Activated B cell treated with CpG ODN at 0.5 μM for 24 hours (primary cell): ENCODE measurements at regions not wholly inside any gene's neighbourhood (a gene's known extent, or its start where the extent isn't known, plus 50 kb on each side); places are given as distances from the start of the nearest gene placed in this dataset.

Experiments used
- ATAC-seq: fragments of 200-7000 bp; cut with Tn5 transposase; one replicate; pipeline ENCODE4 v1.10.0; 2021; ENCODE audit warnings: low read depth, mild to moderate bottlenecking, moderate library complexity
- CTCF ChIA-PET: fragments of 350-600 bp; sonication (Branson Sonifier 250); formaldehyde crosslinking; loops from one replicate; lab custom pipeline; 2021; ENCODE audit warnings: antibody characterized with exemption; lab: Charles Lee
- POLR2A ChIA-PET: fragments of 350-600 bp; sonication (Branson Sonifier 250); formaldehyde crosslinking; loops from one replicate; lab custom pipeline; 2021; ENCODE audit warnings: antibody characterized with exemption; lab: Charles Lee
- DNase-seq: peaks from one replicate; pipeline ENCODE4 v3.0.0; 2022
- H3K27ac Mint-ChIP-seq: one replicate; pipeline ENCODE4 v1.8.0; 2020; ENCODE audit warnings: mixed read lengths
- H3K27me3 Mint-ChIP-seq: one replicate; pipeline ENCODE4 v1.8.0; 2021; ENCODE audit warnings: mixed read lengths
- H3K36me3 Mint-ChIP-seq: one replicate; pipeline ENCODE4 v1.8.0; 2021; ENCODE audit warnings: low read depth, mixed read lengths
- H3K4me1 Mint-ChIP-seq: one replicate; pipeline ENCODE4 v1.8.0; 2021; ENCODE audit warnings: mixed read lengths
- H3K4me3 Mint-ChIP-seq: one replicate; pipeline ENCODE4 v1.8.0; 2020; ENCODE audit warnings: mild to moderate bottlenecking, mixed read lengths
- H3K9me3 Mint-ChIP-seq: one replicate; pipeline ENCODE4 v1.8.0; 2020; ENCODE audit warnings: mixed read lengths
- intact Hi-C: fragments of 100-400 bp; cut with micrococcal nuclease; formaldehyde crosslinking; loops from one replicate; pipeline ENCODE4 v1.15.1; 2024
- TF ChIP-seq, protein P1 (sequence below): fragments of 200-600 bp; IDR thresholded peaks from one replicate; pipeline ENCODE4 v1.8.0; 2022; ENCODE audit warnings: antibody characterized with exemption, mild to moderate bottlenecking

DNA sequence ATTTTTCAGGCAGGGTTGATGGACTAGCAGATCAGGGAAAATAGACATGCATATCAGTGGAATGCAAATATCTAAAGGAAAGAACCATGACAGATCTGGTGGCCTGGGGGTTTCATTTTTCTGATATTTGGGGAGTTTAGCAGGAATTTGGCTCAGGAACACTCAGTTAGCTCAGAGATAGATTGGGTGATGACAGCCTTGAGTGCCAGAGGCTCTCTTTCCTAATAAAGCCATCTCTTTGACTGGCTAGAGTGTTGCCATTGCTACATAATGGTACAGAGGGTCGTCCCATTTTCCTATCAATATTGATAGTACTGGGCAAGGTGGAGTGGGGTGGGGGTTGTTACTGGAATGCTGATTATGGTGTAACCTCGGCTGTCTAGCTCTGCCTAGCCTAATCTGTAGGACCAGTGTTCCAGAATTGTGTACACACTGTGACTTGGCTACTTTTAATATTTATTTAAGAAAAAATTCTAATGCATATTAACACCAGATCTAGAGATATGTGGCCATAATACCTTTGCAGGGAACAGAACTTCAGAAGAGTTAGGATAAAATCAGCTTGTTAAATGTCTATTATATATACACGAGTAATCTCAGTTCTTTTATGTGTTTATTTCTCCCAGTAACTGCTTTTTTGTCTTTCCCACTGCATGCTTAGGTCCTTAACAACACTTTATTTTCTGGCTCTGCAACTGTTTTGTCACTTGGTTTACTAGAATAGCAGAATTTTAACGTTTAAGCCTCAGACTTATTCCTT is 145.0 kb upstream of the SPOCK3 start:
- peaks cover 3% of the 10 kb centered on the region for H3K9me3 Mint-ChIP-seq
- intact Hi-C loops, result no loop called here
- no peak overlapping the region for H3K4me3 Mint-ChIP-seq
- no peaks in the 10 kb centered on the region for H3K4me1 Mint-ChIP-seq
- DNase-seq, result no peak
- no peak for ATAC-seq
- POLR2A ChIA-PET, result no interaction called here
- no peak overlapping the region for H3K27ac Mint-ChIP-seq
- H3K36me3 Mint-ChIP-seq, result no peaks in the 10 kb centered on the region
- CTCF ChIA-PET, result no interaction called here
- TF ChIP-seq, protein P1, sequence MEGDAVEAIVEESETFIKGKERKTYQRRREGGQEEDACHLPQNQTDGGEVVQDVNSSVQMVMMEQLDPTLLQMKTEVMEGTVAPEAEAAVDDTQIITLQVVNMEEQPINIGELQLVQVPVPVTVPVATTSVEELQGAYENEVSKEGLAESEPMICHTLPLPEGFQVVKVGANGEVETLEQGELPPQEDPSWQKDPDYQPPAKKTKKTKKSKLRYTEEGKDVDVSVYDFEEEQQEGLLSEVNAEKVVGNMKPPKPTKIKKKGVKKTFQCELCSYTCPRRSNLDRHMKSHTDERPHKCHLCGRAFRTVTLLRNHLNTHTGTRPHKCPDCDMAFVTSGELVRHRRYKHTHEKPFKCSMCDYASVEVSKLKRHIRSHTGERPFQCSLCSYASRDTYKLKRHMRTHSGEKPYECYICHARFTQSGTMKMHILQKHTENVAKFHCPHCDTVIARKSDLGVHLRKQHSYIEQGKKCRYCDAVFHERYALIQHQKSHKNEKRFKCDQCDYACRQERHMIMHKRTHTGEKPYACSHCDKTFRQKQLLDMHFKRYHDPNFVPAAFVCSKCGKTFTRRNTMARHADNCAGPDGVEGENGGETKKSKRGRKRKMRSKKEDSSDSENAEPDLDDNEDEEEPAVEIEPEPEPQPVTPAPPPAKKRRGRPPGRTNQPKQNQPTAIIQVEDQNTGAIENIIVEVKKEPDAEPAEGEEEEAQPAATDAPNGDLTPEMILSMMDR, result no peak
- H3K27me3 Mint-ChIP-seq, result no peaks in the 10 kb centered on the region

DNA sequence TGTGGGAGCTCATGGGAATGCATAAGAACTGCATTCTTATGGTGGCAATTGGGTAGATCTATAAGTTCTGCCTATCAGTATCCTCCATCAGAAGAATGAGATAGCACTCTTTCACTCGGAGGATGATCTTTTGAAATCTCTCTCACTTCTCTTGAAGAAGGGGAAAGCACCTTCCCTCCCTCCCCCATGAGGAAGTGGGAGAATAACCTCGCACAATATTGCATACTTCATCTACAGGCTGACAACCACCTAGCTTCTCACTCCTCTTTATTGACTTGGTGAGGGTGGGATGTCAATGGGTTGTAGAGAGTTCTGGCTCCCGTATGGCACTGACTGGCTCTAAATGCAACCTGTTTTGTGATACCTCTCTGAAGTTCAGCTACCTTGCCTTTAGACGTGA is 146.7 kb upstream of the SPOCK3 start:
- H3K4me3 Mint-ChIP-seq, result no peak overlapping the region
- no peaks in the 10 kb centered on the region for H3K27me3 Mint-ChIP-seq
- H3K4me1 Mint-ChIP-seq, result no peaks in the 10 kb centered on the region
- POLR2A ChIA-PET, result no interaction called here
- CTCF ChIA-PET, result no interaction called here
- intact Hi-C loops, result no loop called here
- TF ChIP-seq, protein P1, result no peak
- ATAC-seq (no peak), DNase-seq (no peak)
- peaks cover 9% of the 10 kb centered on the region for H3K9me3 Mint-ChIP-seq
- no peak overlapping the region for H3K27ac Mint-ChIP-seq
- H3K36me3 Mint-ChIP-seq, result no peaks in the 10 kb centered on the region

DNA sequence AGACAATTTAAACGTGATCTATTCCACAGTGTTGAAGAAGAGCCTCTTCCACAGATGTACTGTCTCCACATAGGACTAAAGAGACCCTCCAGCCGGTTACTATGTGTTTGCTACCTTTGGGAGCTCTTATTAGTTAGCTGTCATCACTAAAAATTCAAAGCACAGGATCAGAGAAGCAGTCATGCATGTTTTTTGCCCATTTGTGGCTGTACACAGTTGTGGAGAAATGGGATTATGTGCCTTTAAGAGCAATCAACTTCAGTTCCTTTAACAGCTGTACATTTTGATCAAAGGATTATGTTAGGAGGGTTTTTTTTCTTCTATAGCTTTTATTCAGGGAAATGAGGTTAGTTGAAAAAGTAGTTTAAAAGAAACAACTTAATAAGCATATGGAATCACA is 149.0 kb upstream of the SPOCK3 start:
- Mint-ChIP-seq H3K27me3 (no peaks in the 10 kb centered on the region), H3K4me3 (no peak overlapping the region), H3K27ac (no peak overlapping the region), H3K9me3 (peaks cover 10% of the 10 kb centered on the region), H3K4me1 (no peaks in the 10 kb centered on the region), H3K36me3 (no peaks in the 10 kb centered on the region)
- DNase-seq (no peak), ATAC-seq (no peak)
- ChIA-PET CTCF (no interaction called here), POLR2A (no interaction called here)
- TF ChIP-seq, protein P1, result no peak
- intact Hi-C loops, result no loop called here

DNA sequence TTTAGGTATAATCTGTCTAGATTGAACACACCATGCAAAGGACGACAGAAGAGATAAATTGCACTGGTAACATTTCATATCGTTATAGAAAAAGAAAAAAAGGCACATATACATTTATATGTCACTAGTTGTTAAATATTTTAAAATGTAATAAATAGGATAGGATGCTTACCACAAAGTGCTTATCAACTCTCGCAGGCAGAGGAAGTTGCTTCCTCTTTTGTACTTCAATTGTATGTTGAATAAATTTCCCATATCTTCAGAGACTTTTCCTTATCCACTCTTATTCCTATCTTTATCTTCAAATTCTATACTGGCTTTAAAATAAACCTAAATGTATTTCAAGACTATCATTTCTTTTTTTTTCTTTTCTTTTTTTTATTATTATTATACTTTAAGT is 163.3 kb upstream of the SPOCK3 start:
- Mint-ChIP-seq H3K9me3 (peaks cover 6% of the 10 kb centered on the region), H3K27ac (no peak overlapping the region), H3K27me3 (no peaks in the 10 kb centered on the region), H3K4me1 (no peaks in the 10 kb centered on the region), H3K4me3 (no peak overlapping the region), H3K36me3 (no peaks in the 10 kb centered on the region)
- intact Hi-C loops, result no loop called here
- DNase-seq, result no peak
- no peak for ATAC-seq
- TF ChIP-seq, protein P1, result no peak
- CTCF ChIA-PET, result no interaction called here
- POLR2A ChIA-PET, result no interaction called here

GRCh38 chr4:167399201-167399600 is 164.9 kb upstream of the SPOCK3 start:
- ChIA-PET CTCF (no interaction called here), POLR2A (no interaction called here)
- Mint-ChIP-seq H3K4me1 (no peaks in the 10 kb centered on the region), H3K27ac (no peak overlapping the region), H3K36me3 (no peaks in the 10 kb centered on the region), H3K27me3 (no peaks in the 10 kb centered on the region), H3K4me3 (no peak overlapping the region), H3K9me3 (peaks cover 8% of the 10 kb centered on the region)
- intact Hi-C loops, result no loop called here
- DNase-seq, result no peak
- TF ChIP-seq, protein P1, result no peak
- no peak for ATAC-seq
